IMR-90 (cell line): ENCODE measurements at regions not wholly inside any gene's neighbourhood (a gene's known extent, or its start where the extent isn't known, plus 50 kb on each side); places are given as distances from the start of the nearest gene placed in this dataset.
"Not testable (repeated sequence)": the region's sequence is repeated elsewhere in the genome, so short reads cannot be mapped to it uniquely, and the experiment has no call there.

Experiments
- CEBPB ChIP-seq: IDR thresholded peaks from 2 replicates; pipeline ENCODE4 v1.6.1; 2012; ENCODE audit warnings: low read depth, low read length, improper control_type of control experiment
- CTCF ChIP-seq: conservative IDR thresholded peaks from 2 replicates; pipeline ENCODE4 v1.5.1; 2012; ENCODE audit warnings: mild to moderate bottlenecking, low read depth, low read length, improper control_type of control experiment
- MAZ ChIP-seq: IDR thresholded peaks from 2 replicates; pipeline ENCODE4 v1.6.1; 2012; ENCODE audit warnings: low read depth, mild to moderate bottlenecking, low read length, improper control_type of control experiment, moderate library complexity, borderline replicate concordance
- MXI1 ChIP-seq: IDR thresholded peaks from 2 replicates; pipeline ENCODE4 v1.6.1; 2012; ENCODE audit warnings: low read depth, mild to moderate bottlenecking, low read length, moderate library complexity, borderline replicate concordance
- NFE2L2 ChIP-seq: fragments of 150-350 bp; IDR thresholded peaks from 2 replicates; pipeline ENCODE4 v1.6.1; 2016; ENCODE audit warnings: low read depth, mild to moderate bottlenecking, low read length
- POLR2A ChIP-seq: IDR thresholded peaks from 2 replicates; pipeline ENCODE4 v1.6.1; 2012; ENCODE audit warnings: mild to moderate bottlenecking, low read depth, low read length
- RAD21 ChIP-seq: IDR thresholded peaks from 2 replicates; pipeline ENCODE4 v1.6.1; 2012; ENCODE audit warnings: low read length, improper control_type of control experiment
- USF2 ChIP-seq: fragments of 150-350 bp; IDR thresholded peaks from 2 replicates; pipeline ENCODE4 v1.6.1; 2017; ENCODE audit warnings: mild to moderate bottlenecking, antibody characterized with exemption, low read length, low read depth

GRCh38 chr20:47434128-47434779 lies 67.4 kb upstream of the NCOA3 start:
- TF ChIP-seq USF2, POLR2A, CTCF, MXI1, RAD21, MAZ, CEBPB, NFE2L2: not testable (repeated sequence)
